Loucy (cell line): ENCODE measurements at regions not wholly inside any gene's neighbourhood (a gene's known extent, or its start where the extent isn't known, plus 50 kb on each side); places are given as distances from the start of the nearest gene placed in this dataset.

ENCODE experiments used
- CTCF ChIP-seq: fragments of 200-600 bp; sonication (generic); conservative IDR thresholded peaks from 2 replicates; pipeline ENCODE4 v1.5.1; 2014; ENCODE audit warnings: mild to moderate bottlenecking, antibody characterized with exemption, low read length
- EZH2phosphoT487 ChIP-seq: fragments of 200-600 bp; IDR thresholded peaks from 2 replicates; pipeline ENCODE4 v1.6.1; 2018; ENCODE audit warnings: antibody characterized with exemption, mild to moderate bottlenecking, moderate library complexity, borderline replicate concordance

GRCh38 chr3:81985996-81986723 is 224.7 kb upstream of the GBE1 start:
- TF ChIP-seq CTCF (no peak), EZH2phosphoT487 (no peak)
